CD4-positive, alpha-beta T cell treated with Interleukin-4 for 4 hours (primary cell): ENCODE measurements at regions not wholly inside any gene's neighbourhood (a gene's known extent, or its start where the extent isn't known, plus 50 kb on each side); places are given as distances from the start of the nearest gene placed in this dataset.

Experiments used
- DNase-seq: peaks from one replicate; pipeline ENCODE4 v3.0.0-alpha.2; 2020

- no peak for DNase-seq
Observed at GRCh38 chr18:56374007-56374655, 264.3 kb downstream of the TXNL1 start.

GRCh38 chr18:56373601-56374000 lies 264.8 kb downstream of the TXNL1 start:
- no peak for DNase-seq

- DNase-seq = no peak
Observed at GRCh38 chr18:56368066-56368465, 270.3 kb downstream of the TXNL1 start.

GRCh38 chr18:56358608-56359280 lies 279.6 kb downstream of the TXNL1 start:
- no peak for DNase-seq

GRCh38 chr18:56353663-56354260 lies 284.6 kb downstream of the TXNL1 start:
- no peak for DNase-seq

- DNase-seq = no peak
Observed at GRCh38 chr18:56351911-56352500, 286.4 kb downstream of the TXNL1 start.

GRCh38 chr18:56337507-56337906 lies 300.9 kb downstream of the TXNL1 start:
- no peak for DNase-seq

- DNase-seq = no peak
Observed at GRCh38 chr18:56333839-56334238, 304.6 kb downstream of the TXNL1 start.

- no peak for DNase-seq
Observed at GRCh38 chr18:56333146-56333545, 305.2 kb downstream of the TXNL1 start.

GRCh38 chr18:56332371-56332770 lies 306.0 kb downstream of the TXNL1 start:
- DNase-seq = no peak

GRCh38 chr18:56330366-56331110 lies 307.9 kb downstream of the TXNL1 start:
- no peak for DNase-seq

GRCh38 chr18:56329536-56329935 lies 308.9 kb downstream of the TXNL1 start:
- no peak for DNase-seq

- no peak for DNase-seq
Observed at GRCh38 chr18:56327191-56327885, 311.1 kb downstream of the TXNL1 start.

GRCh38 chr18:56326336-56327072 lies 311.9 kb downstream of the TXNL1 start:
- DNase-seq = no peak

- DNase-seq = no peak
Observed at GRCh38 chr18:56323673-56324072, 314.7 kb downstream of the TXNL1 start.

- no peak for DNase-seq
Observed at GRCh38 chr18:56322406-56322805, 316.0 kb downstream of the TXNL1 start.

- no peak for DNase-seq
Observed at GRCh38 chr18:56321470-56321869, 316.9 kb downstream of the TXNL1 start.

- DNase-seq = no peak
Observed at GRCh38 chr18:56319953-56320352, 318.4 kb downstream of the TXNL1 start.

- DNase-seq = no peak
Observed at GRCh38 chr18:56316727-56317126, 321.7 kb downstream of the TXNL1 start.

GRCh38 chr18:56315363-56315762 lies 323.0 kb downstream of the TXNL1 start:
- DNase-seq = no peak

- DNase-seq = no peak
Observed at GRCh38 chr18:56314396-56314795, 324.0 kb downstream of the TXNL1 start.
